Pons (tissue), 1 donor: ENCODE measurements at regions not wholly inside any gene's neighbourhood (a gene's known extent, or its start where the extent isn't known, plus 50 kb on each side); places are given as distances from the start of the nearest gene placed in this dataset.

Source experiments
- DNase-seq: peaks from one replicate; pipeline ENCODE4 v3.0.0-alpha.2; 2016; ENCODE audit warnings: low spot score

DNA sequence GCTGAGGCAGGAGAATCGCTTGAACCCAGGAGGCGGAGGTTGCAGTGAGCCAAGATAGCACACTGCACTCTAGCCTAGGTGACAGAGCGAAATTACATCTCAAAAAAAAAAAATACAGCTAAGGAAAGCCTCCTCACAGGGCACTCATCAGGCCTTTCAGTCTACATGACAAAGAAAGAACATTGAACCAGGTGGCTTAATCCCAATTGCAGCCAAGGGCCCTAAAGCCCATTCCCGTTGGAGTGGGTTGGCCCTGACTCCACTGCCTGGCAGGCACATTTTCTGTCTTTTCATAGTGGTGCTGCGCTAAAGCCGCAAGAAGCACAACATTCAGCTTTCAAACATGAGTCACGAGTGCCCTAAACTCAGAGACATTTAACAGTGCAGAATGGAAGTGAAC, 372.5 kb downstream of the RNF144A start:
- DNase-seq = no peak

DNA sequence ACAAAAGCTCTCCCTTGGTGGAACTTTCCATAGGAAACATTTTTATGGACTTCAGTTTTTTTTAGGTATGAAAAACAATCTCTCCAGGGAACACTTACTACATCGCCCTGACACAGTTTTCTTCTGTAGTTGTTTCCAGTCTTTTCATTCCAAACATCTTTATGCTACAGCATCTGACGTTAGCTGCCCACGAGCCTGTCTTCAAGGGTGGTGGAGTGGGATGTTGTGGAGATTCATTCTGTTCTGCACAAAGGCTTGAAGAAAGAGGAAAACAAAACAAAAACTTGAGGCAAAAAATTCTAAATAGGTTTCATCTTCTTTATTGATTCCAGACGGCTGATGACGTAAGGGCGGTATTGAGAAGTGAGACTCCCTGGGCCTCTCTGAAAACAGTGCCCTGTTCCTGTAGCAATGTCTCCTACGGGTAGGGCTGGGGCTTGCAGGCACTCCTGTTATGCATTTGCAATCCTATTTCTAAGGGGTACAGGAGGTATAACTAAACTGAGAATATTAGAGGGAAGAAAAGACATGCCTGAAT, 375.0 kb downstream of the RNF144A start:
- no peak for DNase-seq

DNA sequence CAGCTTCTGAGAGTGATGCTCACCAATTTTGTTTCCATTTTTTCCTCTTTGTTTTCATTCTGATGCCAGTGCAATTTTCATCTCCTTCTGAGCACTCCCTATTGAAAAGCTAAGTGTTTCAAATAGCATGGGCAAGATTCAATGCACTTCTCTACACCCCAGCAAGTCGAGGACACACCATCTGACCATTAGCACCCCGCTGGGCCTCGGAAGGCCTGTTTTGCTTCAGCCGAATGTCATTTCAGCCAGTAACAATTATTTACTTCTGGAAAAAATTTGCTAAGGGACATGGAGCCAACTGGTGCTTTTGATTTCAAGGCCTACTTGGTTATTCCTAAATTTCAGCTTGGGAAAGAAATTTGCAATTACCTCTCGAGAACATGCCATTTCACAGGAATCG, 392.4 kb downstream of the RNF144A start:
- DNase-seq = no peak

DNA sequence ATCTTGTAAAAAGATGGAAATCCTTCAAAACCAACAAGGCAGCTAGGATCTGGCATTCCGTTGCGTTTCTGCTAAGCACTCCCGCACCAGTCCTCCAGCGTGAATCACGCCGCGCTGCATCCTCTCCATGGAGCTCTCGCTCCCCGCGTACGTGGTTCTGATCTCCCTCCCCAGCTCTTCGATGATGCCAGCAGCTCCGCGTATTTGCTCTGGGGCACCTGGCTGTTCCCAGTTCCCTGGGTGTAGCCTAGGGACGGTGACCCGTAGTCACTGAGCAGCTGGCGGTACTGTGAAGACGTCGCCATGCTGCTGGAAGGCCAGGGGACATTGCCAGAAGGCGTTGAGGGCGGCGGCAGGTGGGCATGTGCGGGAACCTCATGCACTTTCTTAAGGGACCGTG, 407.5 kb downstream of the RNF144A start:
- DNase-seq = no peak

DNA sequence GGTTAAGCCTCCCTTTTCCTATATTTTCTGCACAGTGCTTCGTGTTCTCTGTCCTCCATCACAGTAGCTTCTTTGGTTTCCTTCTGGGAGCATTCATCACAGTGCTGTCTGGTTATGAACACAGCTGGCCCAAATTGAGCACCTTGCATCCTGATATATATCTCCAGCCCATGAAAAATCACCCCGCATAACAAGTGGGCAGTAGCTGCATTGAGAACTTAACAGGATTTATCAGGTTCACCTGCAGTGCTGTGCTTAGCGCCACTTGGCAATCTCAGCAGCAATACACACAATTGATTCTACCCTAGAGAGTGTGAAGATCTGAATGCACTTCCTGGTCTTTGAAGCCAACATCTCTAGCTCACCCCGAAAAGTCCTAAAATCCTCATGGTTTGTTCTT, 408.0 kb downstream of the RNF144A start:
- no peak for DNase-seq

DNA sequence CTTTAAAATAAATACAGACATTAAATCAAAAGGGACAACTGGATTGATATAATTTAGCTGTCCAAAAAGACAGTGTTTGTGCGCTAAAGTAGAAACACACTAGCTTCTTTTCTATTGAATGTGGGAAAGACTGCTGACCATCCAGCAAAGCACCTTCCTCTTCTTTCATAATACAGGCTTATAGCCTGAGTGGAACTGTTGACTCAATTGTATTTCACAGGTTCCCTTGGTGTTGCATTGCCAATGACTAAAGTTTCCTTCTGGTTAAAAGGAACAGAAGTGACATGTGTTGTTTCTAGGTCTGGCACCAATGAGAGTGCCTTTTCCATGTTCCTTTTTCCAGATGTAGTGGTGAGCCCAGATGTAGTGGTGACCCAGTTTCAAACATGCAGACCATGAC, 412.3 kb downstream of the RNF144A start:
- DNase-seq = no peak

DNA sequence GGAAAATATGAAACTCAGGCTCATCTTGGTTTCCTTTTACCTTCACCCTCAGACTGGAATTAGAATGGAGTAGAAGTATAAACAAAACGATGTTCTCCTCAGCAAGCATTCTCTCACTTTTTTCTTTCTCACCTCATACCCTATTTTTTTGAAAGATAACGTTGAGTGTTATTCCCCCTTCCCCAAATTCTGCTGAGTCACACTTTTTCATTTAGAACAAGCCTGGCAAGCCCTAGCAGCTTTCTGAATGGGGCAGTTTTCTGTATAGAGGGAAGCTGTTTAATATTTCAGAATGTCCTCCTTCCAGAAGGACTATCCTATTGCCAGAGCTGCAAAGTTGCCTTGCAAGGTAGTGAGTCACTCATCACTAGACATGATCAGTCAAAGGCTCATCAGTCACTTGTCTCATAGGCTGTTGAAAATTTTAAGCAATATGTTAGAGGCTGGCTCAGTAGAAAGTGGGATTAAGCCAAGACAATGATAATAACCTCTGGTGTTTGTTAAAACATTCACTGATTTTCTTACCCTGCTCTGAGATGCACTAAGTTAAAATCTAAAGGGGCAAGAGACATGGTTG, 416.1 kb downstream of the RNF144A start:
- no peak for DNase-seq

DNA sequence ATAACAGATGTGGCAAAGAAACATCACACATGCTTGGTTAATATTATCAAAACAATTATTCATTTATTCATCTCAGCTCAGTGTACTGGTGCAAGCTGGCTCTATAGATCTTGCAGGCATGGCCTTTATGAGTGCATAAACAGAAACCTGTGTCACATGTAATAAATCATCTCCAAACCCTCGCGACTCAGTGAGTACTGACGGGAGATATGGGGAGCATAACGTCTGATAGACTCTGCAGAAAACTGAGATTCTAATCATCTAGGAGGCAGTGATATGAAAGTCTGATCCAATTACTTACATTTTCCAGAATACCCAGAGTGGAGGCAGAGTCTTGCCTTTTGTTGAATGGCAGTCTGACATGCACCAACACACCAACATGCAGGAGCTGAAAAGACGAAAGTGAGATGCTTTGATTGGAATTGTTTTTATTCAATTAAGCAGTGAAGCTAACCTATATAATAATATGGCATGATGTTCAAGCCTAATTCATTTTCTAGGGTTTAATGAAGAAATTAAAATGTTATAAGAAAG, 416.8 kb downstream of the RNF144A start:
- no peak for DNase-seq

DNA sequence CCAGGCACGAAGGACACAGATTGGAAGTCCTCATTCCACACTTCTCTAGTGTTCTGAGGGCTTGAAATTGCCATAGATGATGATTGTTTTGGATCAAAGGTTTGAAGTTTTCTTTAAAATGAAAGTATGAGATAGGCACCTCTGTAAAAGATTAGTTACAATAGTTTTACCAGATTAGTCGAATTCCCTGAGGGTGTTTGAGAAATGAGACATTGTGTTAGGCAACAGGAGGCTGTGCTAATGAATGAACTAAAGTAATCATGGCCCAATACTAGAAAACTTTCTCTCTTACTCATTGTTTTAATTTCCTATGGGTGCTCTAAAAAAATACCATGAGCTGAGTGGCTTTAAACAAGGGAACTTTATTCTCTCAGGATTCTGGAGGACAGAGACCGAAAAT, 421.7 kb downstream of the RNF144A start:
- no peak for DNase-seq

DNA sequence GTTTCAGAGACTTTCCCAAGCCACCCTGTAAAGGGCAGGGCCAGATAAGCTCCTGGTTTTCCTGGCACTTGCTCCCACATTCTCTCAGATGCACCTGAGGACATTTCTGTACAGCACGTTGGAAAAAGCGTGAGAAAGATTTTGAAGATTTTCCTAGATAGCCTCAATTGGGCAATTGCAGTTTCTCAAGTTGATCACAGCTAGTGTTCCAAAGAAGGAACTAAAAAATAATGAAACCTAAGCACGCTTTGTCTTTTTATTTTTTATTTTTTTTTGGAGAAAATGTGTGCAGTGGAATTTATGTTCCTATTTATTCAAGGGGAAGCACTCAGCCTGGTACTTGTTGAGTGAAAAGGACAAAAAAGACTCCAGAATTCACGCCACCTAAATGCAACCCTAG, 429.1 kb downstream of the RNF144A start:
- no peak for DNase-seq

DNA sequence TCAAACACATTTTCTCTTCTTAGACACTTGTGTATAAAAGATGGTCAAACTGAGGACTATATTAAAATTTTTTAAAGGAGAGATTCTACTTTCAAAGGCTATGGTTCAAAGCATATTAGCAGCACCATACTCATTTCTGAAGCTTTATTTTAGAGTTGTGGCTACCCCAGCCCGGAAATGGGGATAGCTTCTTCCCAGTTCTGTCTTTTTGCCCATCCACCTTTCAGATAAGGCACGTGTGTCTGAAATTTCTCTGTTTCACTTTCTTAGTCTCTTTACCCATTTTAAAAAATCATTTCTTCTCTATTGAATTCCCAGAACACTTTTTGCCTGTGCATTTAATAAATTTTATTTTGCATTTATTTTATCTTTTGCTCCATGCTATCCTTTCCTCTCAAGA, 431.5 kb downstream of the RNF144A start:
- DNase-seq = no peak

DNA sequence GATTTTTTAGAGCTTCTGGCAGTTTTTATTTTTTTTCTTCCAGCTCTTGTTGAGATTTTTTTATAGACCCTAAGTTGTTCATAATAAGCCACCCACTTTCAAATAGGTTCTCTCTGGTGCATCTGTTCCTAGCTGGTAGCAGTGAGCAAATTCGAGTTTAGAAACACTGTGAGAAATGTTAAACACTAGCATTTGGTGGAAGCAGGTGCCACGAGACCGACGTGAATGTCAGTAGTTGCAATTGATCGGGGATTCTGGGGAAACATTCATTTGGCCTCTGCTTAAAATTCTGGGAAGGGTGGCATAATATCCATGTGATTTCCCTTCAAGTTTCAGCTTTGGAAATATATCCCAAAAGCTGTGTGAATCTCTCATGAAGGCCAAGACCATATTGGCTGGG, 435.0 kb downstream of the RNF144A start:
- no peak for DNase-seq

DNA sequence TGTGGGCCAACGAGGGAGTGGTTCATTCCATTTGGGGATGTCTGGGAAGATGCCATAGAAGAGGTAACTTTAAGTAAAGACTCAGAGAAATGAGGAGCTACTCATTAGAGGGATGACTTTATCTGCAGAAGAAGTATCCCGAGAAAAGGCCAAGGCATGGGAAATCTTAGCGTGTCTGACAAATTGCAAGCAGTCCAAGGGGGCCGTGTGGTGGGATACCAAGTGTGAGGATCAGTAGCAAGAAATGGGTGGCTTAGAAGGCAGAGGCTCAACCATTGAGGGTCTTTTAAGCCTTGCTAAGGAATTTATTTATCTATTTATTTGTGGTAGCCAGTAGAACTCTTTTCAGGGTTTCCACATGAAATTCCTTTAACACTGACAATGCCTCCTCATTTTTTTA, 436.4 kb downstream of the RNF144A start:
- DNase-seq = no peak

DNA sequence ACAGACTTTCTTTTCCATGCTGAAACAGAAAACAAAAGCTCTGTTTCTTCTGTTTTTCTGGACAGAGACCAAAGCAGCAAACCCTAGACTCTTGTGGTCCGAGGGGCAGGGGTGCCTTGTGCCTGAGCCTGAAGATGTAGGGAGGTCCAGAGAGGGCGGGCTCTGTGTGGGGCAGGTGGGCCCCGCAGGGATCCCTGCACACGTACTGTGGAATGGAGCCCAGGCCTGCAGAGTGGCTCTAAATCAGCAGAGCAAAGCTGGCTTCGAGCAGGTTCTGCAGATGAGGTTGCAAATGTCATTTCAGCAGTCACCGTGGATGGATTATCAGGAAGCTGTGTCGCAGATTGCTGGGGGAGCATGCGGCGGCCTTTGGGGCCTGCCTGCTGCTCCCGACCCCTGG, 438.6 kb downstream of the RNF144A start:
- DNase-seq = no peak

DNA sequence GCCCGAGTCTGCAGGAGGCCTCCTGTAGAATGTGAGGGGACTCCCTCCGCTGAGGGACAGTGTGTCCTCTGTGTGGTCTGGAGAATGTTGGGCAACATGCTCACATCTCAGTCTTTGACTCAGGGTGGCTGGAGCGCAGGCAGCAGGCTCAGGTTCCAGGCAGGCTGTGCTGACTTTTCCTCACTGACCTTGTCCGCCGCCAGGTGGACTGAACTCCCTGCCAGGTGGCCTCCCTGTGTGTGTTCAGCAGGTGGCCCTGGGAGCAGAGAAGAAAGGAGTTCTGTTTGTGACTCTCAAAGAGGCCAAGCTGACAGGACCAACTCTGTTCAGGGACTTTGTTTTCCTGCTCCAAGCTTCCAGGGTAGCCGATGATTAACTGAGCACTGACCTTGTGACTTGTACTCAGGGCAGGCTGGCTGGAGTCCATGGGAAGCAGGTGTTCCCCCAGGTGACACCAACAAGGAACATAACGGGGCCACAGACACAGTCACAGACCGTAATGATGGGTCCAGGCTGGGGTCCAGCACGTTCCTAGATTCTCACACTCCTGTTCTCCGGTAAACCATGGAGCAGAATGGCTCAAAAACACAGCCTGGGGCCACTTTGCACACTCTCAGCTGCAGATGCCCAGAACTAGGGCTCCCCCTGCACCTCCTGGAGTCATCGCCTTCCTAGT, 439.8 kb downstream of the RNF144A start:
- no peak for DNase-seq

DNA sequence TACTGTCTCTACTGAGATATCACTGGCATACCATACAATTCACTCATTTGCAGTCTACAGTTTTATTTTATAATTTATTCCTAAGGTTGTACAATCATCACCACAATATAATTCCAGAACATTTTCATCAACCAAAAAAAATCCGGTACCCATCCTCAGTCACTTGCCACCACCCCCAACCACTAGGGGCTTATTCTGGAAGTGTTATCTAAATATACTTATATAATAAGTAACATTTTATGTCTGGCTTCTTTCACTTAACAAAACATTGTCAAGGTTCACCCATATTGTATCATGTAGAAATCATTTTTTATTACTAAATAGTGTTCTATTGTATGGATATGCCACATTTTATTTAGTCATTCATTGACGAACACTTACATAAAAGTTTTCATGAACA, 440.8 kb downstream of the RNF144A start:
- DNase-seq = no peak

DNA sequence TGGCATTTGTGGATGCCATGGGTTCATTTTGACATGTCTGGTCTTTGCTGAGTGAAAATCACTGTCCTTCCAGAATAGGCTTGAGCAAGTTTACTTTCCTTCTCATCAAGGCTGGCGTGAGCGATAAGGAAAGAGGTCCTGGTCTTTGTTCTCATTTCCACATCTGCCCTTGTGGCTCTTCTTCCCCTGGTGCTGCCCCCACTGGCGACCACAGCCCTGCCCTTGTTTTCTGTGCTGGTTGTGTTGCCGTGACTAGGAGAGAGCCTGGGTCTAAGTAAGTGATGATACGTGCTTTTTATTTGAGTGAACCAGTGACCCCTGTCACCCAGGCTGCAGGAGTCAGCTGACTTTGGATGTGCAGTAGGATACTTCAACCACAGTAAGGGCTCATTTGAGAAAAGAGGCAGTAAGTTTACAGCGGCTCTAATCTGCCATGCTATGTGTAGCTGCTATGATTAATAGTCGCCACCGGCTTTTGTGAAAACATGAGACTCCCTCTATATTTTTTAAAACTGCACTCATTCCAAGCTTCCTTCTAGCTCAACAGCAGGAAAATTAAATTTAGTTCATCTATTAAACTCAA, 441.7 kb downstream of the RNF144A start:
- no peak for DNase-seq

DNA sequence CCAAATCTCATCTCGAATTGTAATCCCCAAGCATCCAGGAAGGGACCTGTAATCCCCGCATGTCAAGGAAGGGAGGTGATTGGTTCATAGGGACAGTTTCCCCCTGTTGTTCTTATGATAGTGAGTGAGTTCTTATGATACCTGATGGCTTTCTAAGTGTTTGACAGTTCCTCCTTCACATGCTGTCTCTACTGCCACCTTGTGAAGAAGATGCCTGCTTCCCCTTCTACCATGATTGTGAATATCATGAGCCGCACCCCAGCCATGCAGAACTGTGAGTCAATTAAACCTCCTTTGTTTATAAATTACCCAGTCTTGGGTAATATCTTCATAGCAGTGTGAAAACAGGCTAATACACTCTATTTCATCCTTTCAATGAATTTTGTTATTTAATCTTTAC, 446.7 kb downstream of the RNF144A start:
- no peak for DNase-seq

DNA sequence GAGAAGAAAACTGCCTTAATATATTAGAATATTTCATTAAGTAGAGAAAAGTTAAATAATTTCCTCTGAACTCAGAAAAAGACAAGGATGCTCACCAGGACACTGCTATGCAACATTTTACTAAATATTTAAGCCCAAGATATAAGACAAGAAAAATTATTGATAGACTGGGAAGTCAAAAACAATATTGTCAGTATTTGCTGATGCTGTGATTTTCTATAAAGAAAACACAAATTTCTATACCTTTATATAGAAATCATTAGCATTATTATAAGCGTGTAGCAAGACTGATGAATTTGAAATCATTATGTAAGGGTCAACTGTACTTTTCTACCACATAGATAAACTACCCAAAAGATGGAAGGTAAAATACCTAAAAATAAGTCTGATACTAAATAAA, 451.0 kb downstream of the RNF144A start:
- DNase-seq = no peak

DNA sequence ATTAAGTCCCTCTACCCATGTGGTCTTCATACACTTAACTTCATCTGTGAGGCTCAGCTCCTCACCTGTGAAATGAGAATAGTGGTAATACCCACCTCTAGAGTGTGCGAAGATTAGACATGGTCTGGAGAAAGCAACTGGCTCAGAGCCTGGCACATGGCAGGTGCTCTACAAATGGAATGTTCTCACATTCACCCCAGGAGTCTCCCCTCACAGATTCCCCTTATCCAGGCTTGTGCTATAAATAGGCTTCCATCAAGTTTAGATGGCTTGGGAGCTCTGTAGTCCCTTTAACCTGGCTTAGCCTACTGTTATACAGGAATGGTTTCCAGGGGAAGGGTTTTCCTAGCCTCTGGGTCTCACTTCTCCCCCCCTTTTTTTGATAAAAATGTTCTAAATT, 455.9 kb downstream of the RNF144A start:
- DNase-seq = no peak

DNA sequence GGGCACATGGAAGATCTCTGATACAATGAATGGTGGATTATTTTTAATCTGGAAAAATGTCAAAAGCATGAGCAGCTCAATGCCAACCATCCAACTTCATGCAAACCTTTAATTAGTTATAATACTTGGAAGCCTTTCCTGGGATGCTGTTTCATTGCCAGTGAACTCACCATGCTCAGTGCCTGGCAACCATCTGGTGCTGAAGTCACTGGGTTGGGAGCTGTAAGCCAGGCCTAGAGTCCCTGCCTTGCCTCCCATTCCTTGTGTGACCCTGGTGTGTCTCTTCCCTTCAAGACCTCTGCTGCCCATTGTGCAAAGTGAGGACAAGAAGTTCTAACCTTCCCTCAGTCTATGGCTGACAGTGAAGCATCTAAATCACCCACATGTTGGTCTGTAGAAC, 458.7 kb downstream of the RNF144A start:
- no peak for DNase-seq

DNA sequence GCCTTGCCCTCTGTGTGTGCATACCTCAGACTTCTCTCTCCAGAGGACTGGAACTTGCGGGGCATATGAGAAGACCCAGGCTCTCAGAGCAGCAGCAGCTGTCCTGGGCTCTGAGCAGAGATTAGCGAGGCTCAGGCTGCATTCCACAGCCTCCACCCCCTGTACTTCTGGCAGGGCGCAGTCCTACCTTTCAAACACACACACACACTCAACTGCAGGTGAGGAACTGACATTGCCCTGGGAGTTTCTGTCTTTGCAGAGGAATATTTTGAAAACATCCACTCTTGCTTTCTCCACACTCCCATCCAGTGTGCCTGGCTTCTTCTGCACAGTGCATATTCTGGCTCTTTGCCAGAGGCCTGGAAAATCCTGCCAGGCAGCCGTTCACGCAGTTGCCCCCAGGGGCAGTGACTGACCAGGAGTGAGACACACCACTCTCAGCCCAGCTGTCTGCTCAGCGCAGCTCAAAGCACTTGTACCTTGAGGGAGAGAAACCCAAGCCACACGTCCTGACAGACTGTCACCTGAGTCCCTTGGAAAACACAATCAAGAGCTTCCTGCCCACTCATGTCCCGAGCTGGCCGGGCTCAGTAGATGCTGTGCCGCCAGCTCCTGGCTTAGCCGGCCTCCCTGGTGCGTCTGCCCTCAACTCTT, 460.8 kb downstream of the RNF144A start:
- DNase-seq = no peak

DNA sequence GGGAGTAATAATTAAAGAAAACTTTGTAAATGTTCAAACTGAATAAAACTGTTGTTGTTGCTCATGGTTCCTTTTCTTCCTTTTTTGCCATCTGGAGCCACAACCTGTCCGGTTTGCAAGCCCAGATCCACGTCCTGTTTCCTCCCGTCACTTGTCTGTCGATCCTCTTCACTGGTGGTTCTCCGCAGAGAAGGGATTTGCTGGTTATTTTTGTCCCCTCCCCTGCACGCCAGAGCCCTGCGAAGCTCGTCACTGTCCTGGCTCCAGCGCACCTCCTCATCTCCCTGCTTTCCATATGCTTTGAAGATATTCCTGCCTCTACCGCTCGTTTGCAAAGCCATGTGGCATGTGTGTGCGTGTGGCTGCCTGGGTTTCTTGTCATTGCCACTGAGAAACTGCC, 461.4 kb downstream of the RNF144A start:
- no peak for DNase-seq
